NCI-H2107 (cell line): ENCODE measurements at regions not wholly inside any gene's neighbourhood (a gene's known extent, or its start where the extent isn't known, plus 50 kb on each side); places are given as distances from the start of the nearest gene placed in this dataset.

Source experiments
- DNase-seq: peaks from one replicate; lab custom pipeline; 2025; lab: John Stamatoyannopoulos, UW

DNA sequence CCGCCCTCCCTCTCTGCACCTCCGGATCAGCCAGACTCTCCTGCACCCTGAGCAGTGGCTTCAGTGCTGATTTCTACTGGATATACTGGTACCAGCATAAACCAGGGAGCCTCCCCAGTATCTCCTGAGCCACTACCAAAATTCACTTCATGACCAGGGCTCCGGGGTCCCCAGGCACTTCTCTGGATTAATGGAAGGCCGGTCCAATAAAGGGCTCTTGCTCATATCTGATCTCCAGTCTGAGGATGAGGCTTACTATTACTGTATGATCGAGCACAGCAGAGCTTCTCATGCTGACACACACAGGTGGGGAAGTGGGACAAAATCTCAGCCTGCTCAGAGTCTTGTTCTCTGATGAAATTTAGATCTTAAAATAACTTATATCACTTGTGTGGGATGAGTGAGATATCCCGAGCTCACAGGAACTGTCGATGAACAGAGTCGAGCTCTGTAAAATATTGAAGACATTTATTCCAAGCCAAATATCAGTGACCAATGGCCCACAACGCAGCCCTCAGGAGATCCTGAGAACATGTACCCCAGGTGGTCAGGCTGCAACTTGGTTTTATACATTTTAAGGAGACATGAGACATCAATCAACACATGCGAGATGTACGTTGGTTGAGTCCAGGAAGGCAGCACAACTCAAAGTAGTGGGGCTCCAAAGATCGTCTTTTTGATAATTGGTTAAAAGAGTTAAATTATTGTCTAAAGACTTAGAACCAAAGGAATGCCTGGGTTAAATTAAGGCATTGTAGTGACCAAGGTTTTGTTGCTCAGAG, 93.0 kb upstream of the TOP3B start:
- DNase-seq = no peak

GRCh38 chr22:22074634-22075381, 92.2 kb upstream of the TOP3B start:
- DNase-seq = no peak

DNA sequence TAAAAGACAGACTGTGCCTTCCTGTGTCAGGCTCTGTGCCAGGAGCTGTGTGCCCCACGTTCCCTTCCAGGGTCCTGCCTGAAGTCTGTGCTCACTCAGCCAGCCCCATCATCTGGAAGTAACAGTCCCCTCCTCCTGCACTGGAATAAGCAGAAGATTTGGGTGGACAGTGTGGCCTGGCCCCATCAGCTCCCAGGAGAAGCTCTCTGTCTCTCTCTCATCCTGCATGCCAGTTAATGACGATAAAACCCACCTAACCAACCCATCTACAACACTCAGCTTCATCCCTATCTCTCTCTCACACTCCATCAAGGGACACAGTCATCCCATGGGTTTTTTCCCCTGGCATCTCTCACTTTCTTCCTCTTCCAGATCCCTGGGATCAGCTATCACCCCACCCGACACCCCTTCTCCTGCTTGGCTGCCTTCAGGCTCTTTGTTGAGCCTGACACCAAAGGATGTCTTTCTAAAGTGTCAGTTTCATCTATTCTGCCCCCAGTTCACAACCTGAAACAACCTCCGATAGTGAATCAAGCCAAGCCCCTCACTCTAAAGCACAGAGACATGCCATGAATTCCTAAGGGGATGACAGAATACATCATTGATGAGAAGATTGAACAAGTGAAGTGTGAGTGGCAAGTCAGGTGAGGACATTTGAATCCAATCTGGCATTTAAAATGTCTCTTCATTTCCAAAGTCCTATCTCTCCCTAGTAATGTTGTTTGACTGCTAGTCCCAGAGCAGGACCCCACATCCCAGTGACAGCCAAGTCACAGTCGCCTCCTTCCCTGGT, 91.4 kb upstream of the TOP3B start:
- no peak for DNase-seq

DNA sequence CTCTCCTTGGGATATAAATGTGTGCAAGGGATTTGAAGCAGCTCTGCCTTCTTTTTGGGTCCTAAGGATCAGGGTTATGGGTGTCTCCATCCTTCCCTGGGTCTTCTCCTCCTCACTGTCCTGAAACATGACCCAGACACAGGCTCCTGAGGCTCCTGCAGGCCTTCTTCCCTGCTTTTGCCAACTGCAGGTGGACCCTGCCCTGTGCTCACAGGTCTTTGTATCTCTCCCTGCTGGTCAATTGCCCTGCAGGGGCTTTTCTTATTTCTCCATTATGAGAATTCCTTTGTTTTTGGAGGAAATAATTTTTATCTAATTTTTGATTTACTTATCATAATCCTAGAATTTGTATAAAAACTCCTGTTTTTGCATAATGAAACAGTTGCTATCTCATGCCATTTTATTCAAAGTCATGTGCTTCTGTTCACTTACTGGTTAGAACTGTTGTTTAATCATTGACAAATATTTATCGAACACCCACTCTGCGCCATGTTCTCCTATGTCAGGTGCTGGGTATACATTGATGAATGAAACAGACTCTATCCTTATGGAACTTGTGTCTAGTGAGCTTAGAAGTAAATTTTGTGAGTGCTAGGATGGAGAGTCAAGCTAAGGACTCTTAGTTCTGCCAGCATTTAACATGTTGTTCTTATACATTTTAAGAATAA, 89.7 kb upstream of the TOP3B start:
- DNase-seq = no peak

DNA sequence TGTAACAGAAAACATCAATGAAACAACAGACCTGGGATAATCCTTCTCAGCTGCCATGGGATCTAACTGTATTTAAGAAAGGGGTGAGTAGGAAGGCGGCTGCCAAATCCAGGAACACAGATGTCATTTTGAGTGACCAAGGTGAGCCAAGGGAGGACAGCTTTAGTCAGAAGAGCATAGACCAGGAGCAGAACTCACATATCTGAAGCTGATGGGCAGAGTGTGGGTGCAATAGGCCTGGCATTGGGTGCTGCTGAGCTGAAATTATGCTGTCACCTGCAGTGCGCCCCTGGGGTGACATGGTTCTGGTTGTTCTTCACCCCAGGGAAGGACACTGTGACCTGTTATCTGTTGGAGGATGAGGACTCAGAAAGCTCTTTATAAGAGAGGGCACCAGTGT, 88.9 kb upstream of the TOP3B start:
- no peak for DNase-seq

DNA sequence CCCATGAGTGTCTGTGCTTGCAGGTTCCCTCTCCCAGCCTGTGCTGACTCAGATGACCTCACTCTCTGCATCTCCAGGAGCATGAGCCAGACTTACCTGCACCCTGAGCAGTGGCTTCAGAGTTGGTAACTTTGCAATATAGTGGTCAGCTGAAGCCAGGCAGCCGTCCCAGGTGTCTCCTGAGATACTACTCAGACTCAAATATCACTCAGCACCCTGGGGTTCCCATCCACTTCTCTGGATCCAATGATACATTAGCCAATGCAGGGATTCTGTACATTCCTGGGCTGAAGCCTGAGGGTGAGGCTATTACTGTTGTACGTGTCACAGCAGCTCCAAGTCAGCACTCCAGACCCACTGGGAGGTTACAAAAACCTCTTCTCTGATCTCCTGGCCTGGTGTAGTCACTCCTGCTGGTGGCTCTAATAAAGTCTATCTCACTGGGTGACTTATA, 87.8 kb upstream of the TOP3B start:
- DNase-seq = no peak

DNA sequence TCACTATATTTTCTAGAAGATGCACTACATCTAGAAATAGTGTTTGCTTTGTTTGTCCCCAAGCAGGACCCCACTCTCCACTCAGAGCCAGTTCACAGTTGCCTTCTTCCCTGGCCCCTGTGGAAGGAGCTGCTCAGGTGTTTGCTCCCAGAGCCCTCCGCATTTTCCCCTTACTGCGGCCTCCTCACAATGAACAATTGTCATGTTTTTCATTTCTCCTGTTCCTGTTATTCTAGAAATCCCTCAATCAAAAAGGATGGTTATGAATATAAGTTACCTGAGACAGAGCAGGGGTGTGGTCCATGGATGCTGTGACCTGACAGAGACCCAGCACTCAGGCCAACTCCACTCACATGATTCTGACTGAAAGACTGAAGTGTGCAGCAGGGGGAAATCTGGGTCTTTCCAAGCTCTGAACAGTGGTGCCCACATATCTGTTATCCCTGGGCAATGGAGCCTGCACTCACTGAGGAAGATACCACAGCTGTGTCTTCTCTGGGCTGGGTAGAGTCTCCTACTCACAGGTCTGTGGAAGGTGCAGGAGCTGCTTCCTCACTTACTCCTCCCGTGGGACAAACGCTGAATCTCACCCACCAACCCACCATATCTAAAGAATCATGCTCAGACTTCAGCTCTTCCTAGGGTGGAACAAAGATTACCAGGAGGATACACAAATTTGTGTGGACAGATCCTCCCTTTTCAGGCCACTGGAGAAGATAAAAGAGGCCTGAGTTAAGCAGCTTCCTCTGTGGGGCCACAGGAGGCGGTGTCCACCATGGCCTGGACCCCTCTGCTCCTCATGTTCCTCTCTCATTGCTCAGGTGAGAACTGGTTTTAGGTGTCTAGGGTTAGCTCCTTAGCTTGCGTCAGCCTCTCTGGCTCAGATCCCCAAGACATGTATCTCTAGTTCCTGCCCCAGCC, 87.1 kb upstream of the TOP3B start:
- no peak for DNase-seq

DNA sequence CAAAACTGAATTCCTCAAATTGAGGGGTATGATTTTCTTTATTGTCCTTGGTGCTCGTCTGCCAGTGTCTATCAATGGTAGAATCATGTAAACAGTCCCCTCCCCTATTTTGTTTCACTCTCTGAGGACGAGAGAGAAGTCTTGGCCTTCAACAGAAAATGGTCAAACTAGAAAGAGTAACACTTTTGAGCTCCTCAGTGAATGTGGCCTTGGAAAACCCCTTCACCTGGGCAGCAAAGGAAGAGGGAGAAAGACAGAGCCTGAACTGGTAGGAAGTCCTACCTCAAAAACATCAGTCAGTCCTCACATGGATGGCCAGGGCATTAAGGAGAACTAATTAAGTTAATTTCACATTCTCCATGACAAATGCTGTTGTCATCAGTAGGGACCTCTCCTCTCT, 86.1 kb upstream of the TOP3B start:
- no peak for DNase-seq

DNA sequence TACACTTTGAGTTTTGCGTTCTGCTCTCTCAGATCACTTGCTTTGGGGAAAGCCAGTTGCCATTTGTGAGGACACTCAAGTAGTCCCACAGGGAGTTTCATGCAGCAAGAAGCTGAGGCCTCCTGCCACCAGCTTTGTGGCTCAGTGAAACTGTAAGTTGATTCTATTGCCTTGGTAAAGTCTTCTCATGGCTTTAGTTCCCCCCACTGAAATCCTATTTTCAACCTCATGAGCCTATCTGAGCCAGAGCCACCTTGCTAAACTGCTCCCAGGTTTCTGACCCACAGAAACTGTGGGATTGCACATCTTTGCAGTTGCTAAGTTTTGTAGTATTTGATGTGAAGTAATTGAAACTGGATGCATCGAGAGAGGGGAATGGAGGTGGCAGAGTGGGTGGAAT, 85.4 kb upstream of the TOP3B start:
- no peak for DNase-seq

GRCh38 chr22:22067192-22067591, 84.6 kb upstream of the TOP3B start:
- no peak for DNase-seq

DNA sequence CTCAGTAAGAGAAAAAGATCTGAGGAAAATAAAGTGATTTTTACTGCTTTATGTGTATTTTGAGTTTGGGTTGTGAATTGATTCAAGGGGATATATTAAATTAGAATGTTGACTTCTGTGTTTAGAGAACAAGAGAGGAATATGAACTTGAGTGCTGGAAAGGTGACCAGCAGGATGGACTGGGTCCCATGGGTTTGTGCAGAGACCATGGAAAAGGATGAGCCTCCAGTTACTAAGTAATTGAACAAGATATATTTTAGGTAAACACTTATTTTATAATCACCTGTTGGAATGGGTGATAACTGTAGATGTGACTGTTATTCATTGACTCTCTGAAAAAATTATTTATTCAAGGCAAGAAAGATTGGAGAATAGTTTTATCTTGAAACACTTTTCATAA, 82.0 kb upstream of the TOP3B start:
- DNase-seq = no peak

DNA sequence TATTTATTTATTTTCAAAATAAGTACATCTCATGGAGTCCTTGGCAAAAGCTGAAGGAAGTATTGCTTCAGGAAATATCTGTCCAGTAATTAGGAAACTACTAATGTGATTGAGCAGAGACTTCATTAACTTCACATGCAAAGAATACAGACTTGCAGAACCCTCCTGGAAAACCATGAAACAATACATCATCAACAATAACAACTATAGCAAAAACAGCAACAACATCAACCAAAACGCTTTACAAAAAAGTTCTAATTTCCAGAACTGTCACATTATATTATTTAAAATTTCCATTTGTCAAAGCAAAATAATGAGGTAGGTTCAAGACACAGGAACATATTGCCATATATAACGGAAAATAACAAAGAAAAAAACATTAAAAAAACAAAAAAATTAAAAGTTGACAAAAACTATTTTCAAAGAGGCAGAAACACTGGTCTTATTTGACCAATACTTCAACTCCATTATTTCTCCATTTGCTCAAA, 79.8 kb upstream of the TOP3B start:
- no peak for DNase-seq

DNA sequence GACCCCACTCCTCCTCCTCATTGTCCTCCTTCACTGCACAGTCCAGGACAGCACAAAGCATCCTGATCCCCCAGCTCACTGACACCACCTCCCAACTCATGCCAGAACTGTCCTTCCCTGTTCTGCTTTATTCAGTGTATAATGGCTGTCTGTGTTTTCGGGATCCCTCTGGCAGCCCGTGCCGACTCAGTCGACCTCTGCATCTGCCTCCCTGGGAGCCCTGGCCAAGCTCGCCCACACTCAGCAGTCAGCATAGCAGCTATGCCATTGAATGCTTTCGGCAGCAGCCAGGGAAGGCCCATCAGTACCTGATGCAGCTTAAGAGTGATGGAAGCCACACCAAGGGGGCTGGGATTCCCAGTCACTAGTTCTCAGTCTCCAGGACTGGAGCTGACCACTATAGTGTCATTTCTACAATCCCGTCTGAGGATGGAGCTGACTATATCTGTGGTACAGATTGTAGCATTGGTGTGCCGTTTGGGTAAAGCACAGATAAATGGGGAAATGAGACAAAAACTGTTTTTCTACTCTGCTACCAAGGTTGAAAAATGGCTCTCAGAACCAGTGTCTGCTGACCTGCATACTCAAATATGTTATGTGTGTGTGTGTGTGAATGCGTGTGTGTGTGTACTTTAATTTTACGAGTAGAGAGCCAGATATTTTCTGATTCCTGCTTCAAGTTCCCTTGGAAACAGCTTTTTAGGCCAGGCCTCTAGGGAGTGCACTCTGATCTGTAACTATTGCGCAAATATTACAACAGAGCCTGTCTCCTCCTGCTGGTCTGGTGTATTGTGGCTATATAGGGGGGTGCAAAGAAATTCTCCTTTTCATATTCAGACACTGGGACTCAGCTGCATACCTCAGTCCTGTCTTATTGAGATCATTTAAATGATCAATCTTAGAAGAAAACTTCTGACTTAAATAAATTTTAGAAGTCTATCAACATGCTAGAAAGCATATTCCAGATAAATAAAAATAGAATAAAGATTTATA, 78.8 kb upstream of the TOP3B start:
- no peak for DNase-seq

DNA sequence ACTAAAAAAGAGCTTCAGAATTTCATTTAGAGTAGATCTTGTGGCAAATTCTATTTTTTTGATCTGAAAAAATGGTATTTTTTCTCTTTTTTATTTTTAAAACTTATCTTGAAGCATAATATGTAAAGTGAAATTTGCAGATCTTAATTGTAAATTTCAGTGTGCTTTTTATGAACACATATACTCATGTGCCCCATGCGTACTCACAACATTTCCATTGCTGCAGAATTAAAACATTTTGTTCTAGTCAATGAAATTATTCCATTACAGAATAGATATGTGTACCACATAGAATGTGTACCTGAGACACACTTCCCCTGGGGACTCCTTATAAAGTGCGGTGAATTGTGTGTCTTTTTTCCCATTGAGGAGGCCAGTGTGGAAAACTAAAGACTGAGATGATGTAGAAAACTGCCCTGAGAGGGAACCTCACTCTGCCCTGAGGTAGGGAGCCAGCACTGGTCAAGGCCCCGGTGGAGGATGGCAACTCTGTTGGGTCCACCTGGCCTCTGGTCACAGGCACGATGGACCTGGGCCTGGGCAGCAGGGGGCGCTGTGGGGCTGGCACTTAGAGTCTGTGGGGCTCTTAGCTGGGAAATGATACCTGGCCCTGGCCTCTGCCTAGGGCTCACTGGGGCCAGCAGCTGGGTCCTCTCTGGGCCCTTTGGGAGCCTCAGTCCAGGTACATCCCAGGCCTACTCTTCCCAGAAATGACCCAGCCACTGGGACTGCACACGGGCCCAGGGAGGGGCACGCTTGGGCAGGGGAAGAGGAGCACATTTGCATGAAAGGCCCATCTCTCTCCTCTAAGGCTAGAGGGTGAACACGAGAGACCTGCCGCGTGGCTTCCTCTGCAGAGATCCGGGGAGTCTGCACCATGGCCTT, 77.9 kb upstream of the TOP3B start:
- DNase-seq = no peak

DNA sequence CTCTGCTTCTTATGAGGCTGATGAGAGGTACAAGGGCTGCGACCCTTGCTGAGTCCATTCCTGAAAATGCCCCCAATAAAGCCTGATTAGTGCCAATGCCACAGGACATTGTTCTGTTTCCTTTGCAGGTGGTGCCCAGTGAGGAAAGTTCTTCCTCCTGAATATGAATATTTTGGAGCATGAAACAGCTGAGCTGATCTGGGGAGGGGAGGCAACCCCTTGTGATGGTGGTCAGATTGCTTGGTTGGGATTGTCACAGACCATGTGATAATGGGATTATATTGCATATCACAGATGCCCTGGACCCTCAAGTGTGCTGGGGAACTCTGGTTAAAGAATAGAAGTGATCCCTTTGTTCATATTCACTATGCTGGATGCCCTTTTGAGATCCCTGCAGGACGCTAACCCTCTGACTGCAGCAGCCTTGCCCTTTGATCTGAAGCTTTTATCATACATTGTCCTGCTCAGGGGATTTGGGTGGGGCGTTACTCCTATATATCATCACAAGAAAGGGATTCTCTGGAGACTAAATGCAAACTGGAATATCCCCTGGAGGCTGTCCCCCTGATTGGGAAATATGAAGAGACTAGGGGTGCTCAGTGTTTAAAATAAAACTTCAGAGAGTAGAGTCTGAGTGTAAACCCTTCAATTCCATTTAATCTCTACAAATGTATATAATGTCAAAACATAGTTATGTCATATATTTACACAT, 76.9 kb upstream of the TOP3B start:
- DNase-seq = no peak

- DNase-seq = no peak
These were observed 76.2 kb upstream of the TOP3B start for GRCh38 chr22:22058633-22059290.

DNA sequence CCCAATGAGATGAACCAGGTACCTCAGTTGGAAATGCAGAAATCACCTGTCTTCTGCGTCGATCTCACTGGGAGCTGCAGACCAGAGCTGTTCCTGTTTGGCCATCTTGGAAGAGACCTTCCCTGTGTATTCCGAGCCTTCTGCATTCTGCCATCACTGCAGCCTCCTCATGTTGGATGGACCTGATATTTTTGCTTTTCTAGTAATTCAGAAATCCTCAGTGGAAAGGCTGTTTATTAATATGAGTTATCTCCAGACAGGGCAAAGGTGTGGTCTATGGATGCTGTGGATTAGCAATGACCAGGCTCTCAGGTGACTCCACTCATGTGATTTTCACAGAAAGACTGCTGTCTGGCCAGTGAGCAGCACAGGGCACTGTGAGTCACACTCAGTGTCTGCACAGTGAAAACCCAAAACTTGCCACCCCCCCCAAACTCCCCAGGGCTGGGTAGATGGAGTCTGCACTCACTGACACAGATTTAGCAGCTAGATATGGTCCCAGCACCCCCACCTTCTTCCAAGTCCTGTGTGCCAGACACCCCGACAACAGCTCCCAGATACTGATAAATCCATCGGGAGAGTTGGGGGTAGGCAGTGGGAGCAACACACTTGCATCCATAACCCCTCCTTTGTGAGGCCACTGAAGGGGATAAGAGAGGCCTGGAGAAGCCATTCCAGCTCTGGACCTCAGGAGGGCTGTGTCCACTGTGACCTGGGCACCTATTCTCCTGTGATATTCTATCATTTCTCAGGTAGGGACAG, 75.2 kb upstream of the TOP3B start:
- no peak for DNase-seq
